AML-193 (cell line): ENCODE measurements at regions not wholly inside any gene's neighbourhood (a gene's known extent, or its start where the extent isn't known, plus 50 kb on each side); places are given as distances from the start of the nearest gene placed in this dataset.

ENCODE experiments used
- DNase-seq, 2 experiments: peaks; one replicate each; lab custom pipeline; 2025; lab: John Stamatoyannopoulos, UW

DNA sequence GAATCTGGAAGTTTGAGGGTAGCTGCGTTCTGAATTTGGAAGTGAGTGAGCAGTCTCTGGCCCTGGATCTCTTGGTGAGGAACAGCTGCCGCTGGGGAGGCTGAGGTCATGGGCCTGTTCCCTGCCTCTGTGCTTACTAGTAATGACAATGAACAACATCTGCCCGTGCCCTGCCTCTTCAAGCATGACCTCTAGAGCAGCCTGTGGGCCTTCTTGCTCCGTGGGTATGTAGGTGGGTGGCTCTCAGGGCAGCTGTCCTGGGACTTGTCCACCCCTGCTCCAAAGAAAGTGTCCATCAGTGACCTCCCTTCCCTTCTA lies 186.2 kb downstream of the CXCL12 start:
- DNase-seq, result no peak

DNA sequence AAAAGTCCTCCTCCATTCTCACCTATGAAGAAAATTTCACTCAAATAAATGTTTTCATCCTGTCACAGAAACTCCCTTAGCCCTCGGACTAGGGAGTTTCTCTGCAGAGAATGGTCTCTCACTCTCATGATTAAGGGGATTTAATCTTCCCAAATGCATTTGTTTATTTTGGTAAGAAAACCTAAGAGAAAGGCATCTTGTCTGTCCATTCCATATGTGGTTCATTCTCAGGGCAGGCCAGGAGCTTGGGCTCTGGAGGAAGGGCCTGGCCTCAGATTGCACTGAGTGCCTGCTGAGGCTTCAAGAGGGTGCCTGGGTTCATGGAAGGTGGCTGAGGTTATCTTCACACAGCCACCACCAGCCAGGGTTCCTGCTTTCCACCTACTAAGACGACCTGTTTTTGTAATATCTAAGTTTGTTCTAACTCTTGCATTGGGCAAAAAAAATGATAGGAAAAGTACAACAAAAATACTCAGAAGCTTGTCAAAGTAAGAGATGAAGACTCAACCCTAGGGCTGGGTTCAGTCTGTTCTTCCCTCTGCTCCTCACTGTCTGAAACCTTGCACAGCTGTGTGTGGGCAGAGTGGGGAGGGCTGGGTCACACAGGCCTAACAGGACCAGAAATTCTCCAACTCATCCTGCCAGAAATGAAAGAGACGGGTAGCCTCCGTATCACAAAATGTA lies 186.7 kb downstream of the CXCL12 start:
- no peak for DNase-seq

DNA sequence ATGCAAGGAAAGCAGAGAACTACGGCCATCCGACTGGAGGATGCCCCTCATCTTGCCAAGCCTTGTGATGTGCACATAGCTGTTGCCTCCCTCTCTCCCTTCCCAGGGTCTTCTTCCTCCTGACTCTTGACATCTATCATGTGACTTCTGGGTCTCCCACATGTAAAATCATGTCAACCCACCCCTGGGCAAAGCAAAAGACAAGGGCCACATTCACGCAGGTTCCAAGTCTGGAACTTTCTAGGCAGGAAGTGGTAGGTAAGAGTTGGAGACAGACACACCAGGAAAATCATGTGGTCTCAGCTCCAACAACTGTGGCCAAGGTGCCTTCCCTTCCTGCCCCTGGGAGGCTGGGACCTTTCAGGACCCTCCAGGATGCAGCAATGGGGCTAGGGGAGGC lies 187.3 kb downstream of the CXCL12 start:
- no peak for DNase-seq

DNA sequence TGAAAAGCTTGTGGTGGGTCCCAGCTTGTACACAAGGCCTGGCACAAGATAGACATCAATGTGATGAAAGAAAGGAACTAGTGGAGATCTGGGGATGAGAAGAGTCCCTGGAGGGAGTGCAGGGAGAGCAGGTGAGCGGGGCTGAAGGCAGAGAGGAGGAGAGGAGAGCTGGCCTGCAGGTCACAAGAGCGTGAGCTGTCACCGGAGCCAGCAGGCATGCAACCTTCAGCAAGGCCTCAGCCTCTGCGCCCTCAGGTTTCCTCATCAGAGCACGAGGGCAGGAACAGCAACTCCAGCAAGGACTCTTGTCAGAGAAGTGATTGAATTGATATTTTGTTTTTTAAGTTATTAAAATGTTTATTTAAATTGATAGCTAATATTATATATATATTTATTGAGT lies 188.6 kb downstream of the CXCL12 start:
- no peak for DNase-seq

DNA sequence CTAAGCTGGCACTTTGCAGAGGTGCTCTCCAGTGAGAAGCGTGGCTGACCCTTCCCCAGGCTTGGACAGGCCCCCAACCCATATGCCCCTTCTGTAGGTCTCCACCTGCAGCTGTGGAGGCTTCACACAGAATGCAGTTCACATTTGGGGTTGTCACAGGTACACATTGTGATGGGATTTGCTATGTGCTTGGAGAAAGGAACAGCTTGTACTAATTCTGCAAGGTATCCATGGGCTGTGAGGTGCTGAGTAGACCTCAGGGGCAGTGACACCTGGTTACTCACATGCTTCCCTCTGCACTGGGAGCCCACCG lies 188.9 kb downstream of the CXCL12 start:
- no peak for DNase-seq

DNA sequence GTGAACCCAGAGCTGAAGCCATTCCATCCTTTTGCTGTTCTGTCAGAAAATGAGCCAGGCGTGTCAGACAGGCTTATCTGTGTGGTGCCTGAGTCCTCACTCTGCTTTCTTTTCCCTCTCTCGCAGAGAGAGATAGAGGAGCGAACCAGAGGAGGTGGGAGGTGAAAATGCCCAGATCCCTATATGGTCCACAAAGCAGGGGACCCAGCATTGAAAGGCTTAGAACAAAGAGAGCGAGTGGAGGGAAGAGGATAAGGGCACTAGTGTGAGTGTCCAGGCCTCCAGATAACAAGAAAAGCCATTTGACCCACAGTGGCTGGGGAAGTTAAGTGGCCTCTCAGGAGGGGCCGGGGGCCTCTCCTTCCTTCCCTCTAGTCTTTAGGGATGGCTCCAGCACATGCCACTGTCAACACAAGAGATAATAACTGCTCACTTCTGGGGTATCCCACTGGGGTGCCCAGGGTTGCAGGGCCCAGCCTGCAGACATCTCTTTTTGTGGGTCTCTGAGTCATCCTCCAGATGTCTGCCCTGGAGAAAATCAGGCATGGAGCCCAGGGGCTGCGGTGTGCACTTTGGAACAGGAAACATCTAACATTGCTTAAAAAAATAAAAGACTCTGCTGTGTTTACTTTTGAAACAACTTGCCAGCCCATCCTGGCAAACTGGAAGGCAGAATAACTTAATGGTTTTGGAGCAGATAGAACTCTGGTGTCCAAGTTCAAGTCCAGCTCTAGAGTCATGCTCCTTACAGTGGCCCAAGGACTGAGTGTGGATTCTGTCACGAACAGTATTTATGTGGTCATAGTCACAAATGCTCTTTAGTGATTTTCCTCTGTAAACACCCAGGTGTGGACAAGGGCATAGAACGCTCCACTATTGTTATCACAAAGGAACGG lies 189.5 kb downstream of the CXCL12 start:
- no peak for DNase-seq

DNA sequence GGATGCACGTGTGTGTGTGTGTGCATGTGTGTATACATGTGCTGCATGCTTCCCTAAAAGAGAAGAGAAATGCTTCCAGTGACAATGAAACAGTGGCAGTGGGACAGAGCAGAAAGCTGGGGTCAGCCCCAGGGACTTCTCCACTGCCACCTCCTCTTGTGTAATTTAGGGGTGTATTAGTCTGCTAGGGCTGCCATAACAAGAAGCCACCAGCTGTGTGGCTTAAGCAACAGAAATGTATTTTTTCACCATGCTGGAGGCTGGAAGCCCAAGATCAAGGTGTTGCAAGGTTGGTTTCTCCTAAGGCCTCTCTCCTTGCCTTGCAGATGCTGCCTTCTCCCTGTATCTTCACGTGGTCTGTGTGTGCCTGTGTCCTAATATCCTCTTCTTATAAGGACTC lies 190.5 kb downstream of the CXCL12 start:
- no peak for DNase-seq

DNA sequence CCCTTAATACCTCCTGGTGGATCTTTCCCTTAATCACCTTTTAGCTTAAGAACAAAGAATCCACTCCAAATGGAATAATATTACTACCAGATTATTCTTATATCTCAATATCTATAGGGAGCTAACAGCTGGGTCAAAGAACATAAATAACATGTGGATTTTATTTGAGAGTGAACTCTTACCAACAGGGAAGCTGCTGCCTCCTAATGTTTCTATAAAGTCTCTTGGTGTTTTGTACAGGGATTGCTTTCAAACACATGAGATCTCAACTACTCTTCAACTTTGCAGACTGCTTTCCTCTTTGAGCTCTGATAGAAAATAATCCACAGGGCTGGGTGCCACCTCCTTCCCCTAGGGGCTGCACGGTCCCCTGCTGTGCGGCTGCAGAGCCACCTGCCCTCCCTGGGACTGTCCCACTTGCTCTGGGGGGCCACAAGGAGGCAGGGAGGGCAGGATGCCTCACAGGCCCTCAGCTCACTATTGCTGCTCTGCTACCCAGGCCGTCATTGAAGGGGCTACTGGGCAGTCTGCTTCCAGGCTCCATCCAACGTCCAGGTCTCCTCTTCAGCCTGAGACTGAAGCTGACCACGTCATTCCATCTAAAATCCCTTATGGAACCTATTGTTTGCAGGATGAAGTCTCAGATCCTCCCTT lies 191.2 kb downstream of the CXCL12 start:
- DNase-seq, result no peak

DNA sequence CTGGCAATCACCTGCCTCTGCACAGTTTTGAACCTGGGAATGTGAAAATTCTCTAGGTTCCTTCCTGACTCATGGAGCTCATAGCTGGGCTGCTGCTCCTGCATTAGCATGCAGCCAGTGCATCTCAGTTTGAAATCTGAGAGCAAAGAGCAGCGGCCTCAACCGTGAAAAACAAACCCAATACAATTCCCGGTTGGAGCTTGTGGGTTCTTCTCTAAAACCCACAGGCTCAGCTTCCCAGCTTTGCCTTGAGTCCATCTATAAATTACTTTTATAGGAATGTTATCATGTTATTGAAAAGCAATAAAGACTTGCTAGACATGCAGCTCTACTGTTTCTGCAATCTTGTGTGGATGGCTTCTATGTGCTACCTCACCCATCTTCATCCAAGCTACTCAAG lies 191.7 kb downstream of the CXCL12 start:
- no peak for DNase-seq

DNA sequence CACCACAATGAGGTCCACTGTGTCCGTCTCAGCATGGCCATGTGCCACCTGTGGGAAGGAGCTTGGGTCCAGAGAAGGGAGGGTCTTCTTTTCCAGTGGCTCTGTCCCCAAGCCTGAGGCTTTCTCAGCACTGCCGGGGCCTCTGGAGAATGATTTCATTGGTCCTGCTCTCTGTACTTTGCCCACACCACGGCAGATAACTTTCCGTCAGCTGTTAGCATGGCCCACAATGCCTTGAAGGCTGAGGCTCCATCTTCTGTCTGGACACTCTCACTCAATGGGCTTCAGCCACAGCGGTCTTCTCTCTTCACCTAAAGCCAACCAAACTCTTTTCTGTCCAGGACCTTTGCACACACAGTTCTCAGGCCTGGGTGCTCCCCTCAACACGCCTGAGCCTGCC lies 192.5 kb downstream of the CXCL12 start:
- DNase-seq, result no peak

DNA sequence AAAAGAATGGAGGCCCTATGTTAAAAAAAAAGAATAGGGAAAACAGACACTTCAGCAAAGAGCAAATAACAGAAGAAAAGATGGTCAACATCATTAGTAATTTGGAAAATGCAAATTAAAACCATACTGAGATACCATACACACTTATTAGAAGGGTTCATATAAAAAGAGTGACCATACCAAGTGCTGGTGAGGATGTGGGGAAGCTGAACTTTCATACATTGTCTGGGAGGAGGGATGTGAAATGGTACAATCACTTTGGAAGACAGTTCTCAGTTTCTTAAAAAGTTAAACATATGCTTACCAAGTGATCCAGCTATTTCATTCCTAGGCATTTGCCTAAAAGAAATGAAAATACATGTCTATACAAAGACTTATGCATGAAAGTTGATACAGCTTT lies 194.4 kb downstream of the CXCL12 start:
- DNase-seq, result no peak

DNA sequence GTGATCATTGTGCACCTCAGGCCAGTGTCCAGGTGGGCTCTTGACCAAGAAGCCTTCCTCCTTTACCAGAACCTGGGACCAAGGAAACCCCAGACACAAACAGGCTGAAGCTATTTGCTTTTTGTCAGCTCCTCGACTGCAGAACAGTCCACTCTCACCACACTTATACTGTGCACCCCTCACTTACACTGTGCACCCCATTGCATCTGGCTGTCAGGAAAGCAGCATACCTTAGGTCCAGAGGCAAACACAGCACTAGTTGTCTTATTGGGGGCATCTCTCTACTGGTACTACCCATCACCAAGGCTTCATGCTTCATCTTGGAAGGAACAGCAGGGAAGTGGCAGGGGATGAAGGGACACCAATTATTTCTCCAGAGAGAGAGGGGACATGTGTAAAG lies 198.1 kb downstream of the CXCL12 start:
- no peak for DNase-seq

DNA sequence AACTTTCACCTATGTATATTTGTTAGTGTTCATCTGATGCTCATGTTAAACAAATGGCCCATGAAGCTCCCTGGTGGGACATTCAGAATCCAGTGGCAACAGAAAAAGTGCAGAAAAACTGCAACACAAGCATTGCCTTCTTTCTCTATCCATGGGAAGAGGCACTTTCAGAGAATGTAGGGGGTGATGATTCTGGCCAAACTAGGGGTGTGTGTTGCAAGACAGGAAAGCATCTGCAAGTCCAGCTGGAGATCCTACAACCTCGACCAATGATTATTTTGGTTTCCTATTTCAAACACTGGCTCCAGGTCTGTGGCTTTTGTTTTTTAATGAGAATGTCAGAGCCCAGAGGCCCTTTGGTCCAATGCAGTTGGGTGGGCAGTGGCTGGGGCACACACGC lies 198.7 kb downstream of the CXCL12 start:
- DNase-seq, result no peak

DNA sequence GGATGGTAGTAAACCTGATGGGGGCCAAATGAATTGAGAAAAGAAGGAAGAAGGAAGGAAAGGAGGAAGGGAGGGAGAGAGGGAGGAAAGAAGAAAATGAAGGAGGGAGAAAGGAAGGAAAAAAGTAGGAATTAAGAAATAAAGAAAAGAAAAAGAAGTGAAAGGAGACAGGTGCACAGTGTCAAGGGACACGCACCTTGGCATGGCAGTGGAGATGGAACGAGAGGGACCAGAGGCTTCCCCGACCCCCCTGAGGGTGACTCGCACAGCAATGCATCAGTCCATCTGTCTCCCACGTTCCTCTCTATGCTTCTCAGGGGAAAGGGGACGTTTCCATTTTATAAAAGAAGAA lies 199.6 kb downstream of the CXCL12 start:
- DNase-seq, result no peak

DNA sequence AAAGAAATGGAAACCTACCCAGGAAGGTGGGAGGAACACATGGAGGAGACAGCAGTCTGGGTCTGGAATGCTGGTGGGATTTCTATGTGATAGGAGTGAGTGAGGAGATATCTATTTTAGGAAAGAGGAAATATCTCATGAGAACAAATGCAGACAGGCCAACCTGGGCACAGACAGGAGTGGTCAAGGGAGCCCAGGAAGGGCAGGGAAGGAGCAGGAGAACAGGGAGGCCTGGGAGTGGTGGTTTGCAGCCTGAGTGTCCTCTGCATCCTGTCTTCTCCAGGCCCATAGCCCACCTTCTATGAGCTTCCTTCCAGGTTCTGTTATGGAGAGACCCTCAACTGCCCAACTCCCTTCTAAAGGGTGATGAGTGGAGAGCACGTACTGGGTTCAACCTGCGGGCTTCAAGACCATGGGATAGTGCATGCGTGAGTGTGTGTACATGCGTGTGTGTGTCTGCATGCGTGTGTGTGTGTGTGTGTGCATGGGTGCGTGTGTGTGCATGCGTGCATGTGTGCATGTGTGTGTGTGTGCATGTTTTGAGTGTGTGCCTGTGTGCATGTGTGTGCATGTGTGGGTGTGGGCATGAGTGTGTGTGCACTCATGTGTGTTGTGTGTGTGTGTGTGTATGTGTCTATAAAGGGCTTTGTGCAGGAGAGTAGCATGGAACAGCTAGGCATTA lies 200.1 kb downstream of the CXCL12 start:
- DNase-seq, result no peak

DNA sequence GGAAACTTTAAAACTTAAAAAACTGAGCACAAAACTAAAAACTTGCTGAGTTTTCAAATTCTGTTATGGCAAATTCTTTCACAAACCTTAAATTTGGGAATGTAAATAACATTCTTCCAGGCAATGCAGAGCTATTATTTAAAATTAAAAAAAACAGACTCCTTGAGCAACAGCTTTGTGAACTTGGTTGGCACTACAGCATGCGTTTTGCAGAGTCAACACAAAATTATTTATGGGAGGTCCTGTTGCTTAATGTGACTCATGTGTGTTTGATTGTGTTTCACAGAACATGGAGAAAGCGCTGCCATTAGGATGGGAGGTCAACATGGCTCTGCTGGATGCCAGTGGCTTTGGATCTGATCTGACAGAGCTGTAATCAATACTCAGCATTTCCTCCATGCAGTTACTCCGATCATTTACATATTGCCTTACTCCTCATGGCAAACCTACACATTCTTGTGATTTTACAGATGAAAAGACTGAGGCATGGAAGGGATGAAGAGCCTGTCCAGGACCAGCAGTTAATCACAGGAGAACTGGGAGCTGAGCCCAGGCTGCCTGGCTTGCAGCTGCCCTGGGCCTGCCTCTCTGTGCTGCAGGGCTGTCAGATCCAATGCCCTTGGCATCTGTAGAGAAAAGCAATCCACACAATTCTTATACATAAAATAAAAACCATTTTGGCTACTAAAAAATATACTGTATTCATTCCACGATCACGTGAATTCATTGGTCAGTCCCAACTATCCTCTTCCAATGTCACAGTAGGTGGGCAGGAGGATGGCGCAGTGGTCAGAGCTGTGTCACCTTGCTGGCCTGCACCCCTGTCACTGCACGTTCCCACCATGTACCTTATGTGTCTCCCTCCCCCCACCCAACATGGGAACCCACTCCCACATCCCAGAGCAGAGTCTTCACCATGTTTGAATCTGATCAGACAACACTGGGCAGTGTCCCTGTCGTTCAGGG lies 200.9 kb downstream of the CXCL12 start:
- no peak for DNase-seq

DNA sequence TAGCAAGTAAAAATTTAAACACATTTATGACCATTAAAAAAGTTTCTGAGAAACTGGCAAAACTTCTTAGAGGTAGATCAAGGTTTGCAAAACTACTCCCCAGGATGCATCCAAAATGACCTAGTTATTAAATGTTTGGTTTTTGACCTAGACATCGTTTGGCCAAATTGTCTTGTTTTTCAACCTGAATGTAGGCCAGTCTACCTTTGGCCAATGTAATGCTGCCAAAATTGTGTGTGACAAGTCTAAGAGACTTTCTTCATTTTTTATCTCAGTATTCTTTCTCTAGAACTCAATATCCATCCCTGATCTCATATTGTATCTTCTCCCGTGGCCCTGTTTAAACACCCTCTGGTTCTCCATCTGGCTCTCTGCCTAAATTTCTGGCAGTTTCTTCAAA lies 202.0 kb downstream of the CXCL12 start:
- no peak for DNase-seq

DNA sequence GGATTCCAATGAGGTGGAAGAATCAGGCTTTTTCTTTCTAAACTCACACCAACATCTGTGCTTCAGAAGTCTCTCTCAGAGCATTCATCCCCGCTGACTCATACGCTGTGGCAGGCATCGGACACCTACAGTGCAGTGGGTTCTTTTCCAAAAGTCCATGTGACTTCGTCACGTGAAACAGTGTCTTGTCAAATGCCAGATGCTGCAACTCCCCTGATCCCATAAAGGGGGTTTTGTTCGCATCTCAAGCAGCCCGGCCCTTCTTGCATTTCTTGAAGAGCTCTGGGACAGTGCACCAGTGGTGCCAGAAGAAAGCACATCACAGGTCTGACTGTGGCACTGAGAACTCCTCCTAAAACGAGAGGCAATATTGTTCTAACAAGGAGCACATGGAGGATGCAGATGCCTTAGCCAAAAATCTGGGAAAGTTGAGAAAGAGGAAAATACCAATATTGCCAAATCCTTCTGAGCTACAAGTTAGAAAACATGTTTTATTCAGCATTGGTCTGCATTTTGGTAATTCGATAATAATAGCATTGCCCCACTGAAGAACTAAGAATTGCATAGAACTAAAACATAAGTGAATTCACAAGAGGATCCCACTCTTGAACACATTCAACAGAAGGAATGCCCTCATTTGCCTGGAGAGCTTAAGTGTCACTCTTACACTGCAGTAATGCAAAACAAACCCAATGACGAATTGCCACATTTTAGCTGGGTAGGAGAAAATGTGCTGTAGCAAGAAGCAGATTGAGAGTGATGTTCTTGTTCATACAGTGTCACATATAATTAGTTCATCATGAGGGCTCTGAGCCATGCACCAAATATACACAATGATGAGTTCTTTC lies 204.4 kb downstream of the CXCL12 start:
- no peak for DNase-seq

DNA sequence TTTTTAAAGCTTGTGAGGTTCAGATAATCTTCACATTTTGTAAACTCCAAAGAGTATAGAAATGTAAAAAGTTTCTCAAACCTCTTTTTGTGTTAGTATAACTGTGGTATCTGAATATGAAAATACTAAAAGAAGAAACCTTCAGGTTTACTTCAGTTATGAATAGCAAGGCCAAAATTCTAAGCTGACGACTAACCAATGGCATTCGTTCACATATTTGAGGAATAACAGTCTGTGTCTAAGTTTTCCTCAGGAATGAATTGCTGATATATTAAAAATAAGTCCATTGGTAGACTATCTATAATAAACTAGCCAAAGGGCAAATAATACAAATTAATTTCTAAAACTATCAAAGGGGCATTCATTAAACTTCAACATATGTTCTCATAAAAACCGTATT lies 206.0 kb downstream of the CXCL12 start:
- DNase-seq, result no peak

DNA sequence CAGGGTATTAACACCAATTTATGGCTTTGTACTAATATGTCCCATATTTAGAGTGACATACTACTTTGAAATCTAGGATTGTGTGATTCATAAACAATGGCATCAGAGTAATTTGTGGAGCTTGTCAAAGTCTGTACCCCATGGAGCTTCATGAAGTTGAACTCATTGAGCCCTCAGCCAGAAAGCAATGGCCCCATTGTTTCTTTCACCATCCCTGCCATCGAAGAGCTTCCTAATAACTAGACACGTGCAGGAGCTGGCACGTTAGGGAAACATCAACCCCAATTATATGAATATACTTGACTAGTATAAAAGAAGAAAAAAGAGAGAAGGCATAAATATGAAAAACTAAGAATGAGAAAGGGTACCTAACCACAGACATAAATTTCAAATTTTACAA lies 206.6 kb downstream of the CXCL12 start:
- no peak for DNase-seq

DNA sequence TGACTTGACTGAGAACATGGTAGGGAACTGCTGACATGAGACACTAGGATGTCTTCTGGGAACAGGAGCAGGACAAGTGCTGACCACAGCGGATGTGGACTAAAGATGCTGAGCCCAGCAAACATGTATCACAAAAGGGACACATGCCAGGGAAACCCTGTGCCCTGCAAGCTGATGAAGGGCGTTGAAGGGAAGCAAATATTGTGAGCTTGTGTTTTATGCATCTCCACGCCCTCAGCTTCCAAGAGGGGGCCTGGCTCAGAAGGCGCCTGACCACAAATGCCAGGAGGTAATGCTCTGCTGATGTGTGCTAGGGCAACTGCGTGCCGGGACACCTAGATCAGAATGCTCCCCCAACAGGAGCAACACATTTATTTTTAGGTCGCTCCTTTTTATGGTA lies 207.3 kb downstream of the CXCL12 start:
- no peak for DNase-seq
